Stomach smooth muscle (tissue), 2 donors: ENCODE measurements at regions not wholly inside any gene's neighbourhood (a gene's known extent, or its start where the extent isn't known, plus 50 kb on each side); places are given as distances from the start of the nearest gene placed in this dataset.
"Not testable (repeated sequence)": the region's sequence is repeated elsewhere in the genome, so short reads cannot be mapped to it uniquely, and the experiment has no call there.

ENCODE experiments used
- H3K27ac ChIP-seq: one replicate; pipeline ENCODE4 v1.7.0; 2013; ENCODE audit warnings: mild to moderate bottlenecking, low read length, inconsistent platforms
- H3K27me3 ChIP-seq, 2 donors: one replicate each; pipeline ENCODE4 v1.7.0; 2013; ENCODE audit warnings: low read length in 2 of 2; ENCODE audit not compliant: insufficient read depth in 2 of 2, control insufficient read depth in 1 of 2
- H3K36me3 ChIP-seq, 2 donors: one replicate each; pipeline ENCODE4 v1.7.0; 2013; ENCODE audit warnings: low read length in 2 of 2; ENCODE audit not compliant: control insufficient read depth in 2 of 2, insufficient read depth in 2 of 2
- H3K4me1 ChIP-seq: one replicate; pipeline ENCODE4 v1.7.0; 2013; ENCODE audit warnings: low read length; ENCODE audit not compliant: control insufficient read depth, insufficient read depth
- H3K4me3 ChIP-seq, 2 donors: one replicate each; pipeline ENCODE4 v1.7.0; 2013; ENCODE audit warnings: low read length in 2 of 2
- H3K9ac ChIP-seq, 2 donors: one replicate each; pipeline ENCODE4 v1.7.0; 2013; ENCODE audit warnings: low read length in 2 of 2, mild to moderate bottlenecking in 1 of 2
- H3K9me3 ChIP-seq, 2 donors: one replicate each; pipeline ENCODE4 v1.7.0; 2013; ENCODE audit warnings: low read length in 2 of 2; ENCODE audit not compliant: control insufficient read depth in 2 of 2
- donor health status: healthy.
- donor health status: Pancreatic carcinoma.

- no peaks in the 10 kb centered on the region for H3K36me3 ChIP-seq
- no peak overlapping the region for H3K27ac ChIP-seq
- no peaks in the 10 kb centered on the region for H3K4me1 ChIP-seq
- H3K27me3 ChIP-seq, result no peaks in the 10 kb centered on the region
- H3K4me3 ChIP-seq, result no peak overlapping the region
- H3K9ac ChIP-seq, result no peak overlapping the region
- H3K9me3 ChIP-seq, result peaks cover 0 to 3% of the 10 kb centered on the region in 2 donors
Observed at GRCh38 chr7:22040923-22041595, 95.4 kb upstream of the CDCA7L start.

- no peak overlapping the region for H3K4me3 ChIP-seq
- H3K9me3 ChIP-seq, result peaks cover 0 to 3% of the 10 kb centered on the region in 2 donors
- H3K27ac ChIP-seq, result no peak overlapping the region
- no peaks in the 10 kb centered on the region for H3K27me3 ChIP-seq
- no peaks in the 10 kb centered on the region for H3K36me3 ChIP-seq
- no peak overlapping the region for H3K9ac ChIP-seq
- H3K4me1 ChIP-seq, result no peaks in the 10 kb centered on the region
Observed at GRCh38 chr7:22039670-22040069, 94.0 kb upstream of the CDCA7L start.

GRCh38 chr7:22032356-22032755 is 86.7 kb upstream of the CDCA7L start:
- not testable (repeated sequence) for H3K4me3 ChIP-seq, H3K9me3 ChIP-seq, H3K36me3 ChIP-seq, H3K27ac ChIP-seq, H3K9ac ChIP-seq, H3K4me1 ChIP-seq, H3K27me3 ChIP-seq

GRCh38 chr7:22028656-22029055 is 83.0 kb upstream of the CDCA7L start:
- not testable (repeated sequence) for H3K27me3 ChIP-seq, H3K9ac ChIP-seq, H3K36me3 ChIP-seq, H3K4me3 ChIP-seq, H3K9me3 ChIP-seq, H3K4me1 ChIP-seq, H3K27ac ChIP-seq

GRCh38 chr7:22027475-22027874 is 81.8 kb upstream of the CDCA7L start:
- H3K9ac ChIP-seq, result no peak overlapping the region
- H3K4me3 ChIP-seq, result no peak overlapping the region
- H3K36me3 ChIP-seq, result no peaks in the 10 kb centered on the region
- peaks cover 0 to 3% of the 10 kb centered on the region in 2 donors for H3K9me3 ChIP-seq
- H3K4me1 ChIP-seq, result no peaks in the 10 kb centered on the region
- H3K27me3 ChIP-seq, result peaks cover 0 to 2% of the 10 kb centered on the region in 2 donors
- H3K27ac ChIP-seq, result no peak overlapping the region

GRCh38 chr7:22025983-22026382 is 80.3 kb upstream of the CDCA7L start:
- H3K27me3 ChIP-seq, result peaks cover 0 to 2% of the 10 kb centered on the region in 2 donors
- H3K4me1 ChIP-seq, result no peaks in the 10 kb centered on the region
- no peaks in the 10 kb centered on the region for H3K36me3 ChIP-seq

GRCh38 chr7:22025075-22025474 is 79.4 kb upstream of the CDCA7L start:
- Histone ChIP-seq H3K9me3 (peaks cover 0 to 3% of the 10 kb centered on the region in 2 donors), H3K36me3 (no peaks in the 10 kb centered on the region), H3K4me1 (no peaks in the 10 kb centered on the region), H3K4me3 (no peak overlapping the region), H3K27ac (no peak overlapping the region), H3K9ac (no peak overlapping the region), H3K27me3 (peaks cover 0 to 2% of the 10 kb centered on the region in 2 donors)

More at GRCh38 chr7:22025983-22026382, 80.3 kb upstream of the CDCA7L start:
- Histone ChIP-seq H3K27ac (no peak overlapping the region), H3K9me3 (peaks cover 0 to 3% of the 10 kb centered on the region in 2 donors), H3K9ac (no peak overlapping the region), H3K4me3 (no peak overlapping the region)

GRCh38 chr7:22019931-22020330 is 74.2 kb upstream of the CDCA7L start:
- Histone ChIP-seq H3K4me1 (no peaks in the 10 kb centered on the region), H3K4me3 (no peak overlapping the region), H3K27ac (no peak overlapping the region), H3K9ac (no peak overlapping the region), H3K9me3 (no peaks in the 10 kb centered on the region), H3K27me3 (no peaks in the 10 kb centered on the region), H3K36me3 (no peaks in the 10 kb centered on the region)

GRCh38 chr7:22016507-22016906 is 70.8 kb upstream of the CDCA7L start:
- Histone ChIP-seq H3K9ac (no peak overlapping the region), H3K36me3 (no peaks in the 10 kb centered on the region), H3K27ac (no peak overlapping the region), H3K4me3 (no peak overlapping the region), H3K9me3 (no peaks in the 10 kb centered on the region), H3K27me3 (no peaks in the 10 kb centered on the region), H3K4me1 (no peaks in the 10 kb centered on the region)

- no peaks in the 10 kb centered on the region for H3K36me3 ChIP-seq
- H3K4me1 ChIP-seq, result no peaks in the 10 kb centered on the region
- no peak overlapping the region for H3K27ac ChIP-seq
- H3K9me3 ChIP-seq, result no peaks in the 10 kb centered on the region
- no peak overlapping the region for H3K4me3 ChIP-seq
- no peaks in the 10 kb centered on the region for H3K27me3 ChIP-seq
- H3K9ac ChIP-seq, result no peak overlapping the region
Observed at GRCh38 chr7:22013711-22014110, 68.0 kb upstream of the CDCA7L start.

GRCh38 chr7:22008683-22009082 is 63.0 kb upstream of the CDCA7L start:
- Histone ChIP-seq H3K9me3 (no peaks in the 10 kb centered on the region), H3K36me3 (no peaks in the 10 kb centered on the region), H3K9ac (no peak overlapping the region), H3K27ac (no peak overlapping the region), H3K27me3 (no peaks in the 10 kb centered on the region), H3K4me3 (no peak overlapping the region), H3K4me1 (peaks cover 3% of the 10 kb centered on the region)
